AG10803 (cell line): ENCODE measurements at regions not wholly inside any gene's neighbourhood (a gene's known extent, or its start where the extent isn't known, plus 50 kb on each side); places are given as distances from the start of the nearest gene placed in this dataset.
A peak's percentile ranks its signal among the peaks of the same experiment; 100 is the strongest.
"Not testable (repeated sequence)": the region's sequence is repeated elsewhere in the genome, so short reads cannot be mapped to it uniquely, and the experiment has no call there.

ENCODE experiments used
- DNase-seq: peaks from one replicate; pipeline ENCODE4 v3.0.0; 2010; ENCODE audit warnings: low read depth
- H3K4me3 ChIP-seq: 2 replicates; pipeline ENCODE4 v1.5.1; 2011; ENCODE audit warnings: mild to moderate bottlenecking, low read length, control low read depth
- CTCF ChIP-seq: conservative IDR thresholded peaks from 2 replicates; pipeline ENCODE4 v1.5.1; 2011; ENCODE audit warnings: mild to moderate bottlenecking, low read length, control low read depth, inconsistent platforms

- TF ChIP-seq CTCF, result no peak
- no peak for DNase-seq
- no peak overlapping the region for H3K4me3 ChIP-seq
Observed at GRCh38 chr15:87556886-87557285, 699.7 kb downstream of the NTRK3 start.

GRCh38 chr15:87549860-87550259 lies 706.7 kb downstream of the NTRK3 start:
- TF ChIP-seq CTCF, result no peak
- no peak overlapping the region for H3K4me3 ChIP-seq
- DNase-seq, result no peak

- no peak overlapping the region for H3K4me3 ChIP-seq
- no peak for TF ChIP-seq CTCF
- DNase-seq, result no peak
Observed at GRCh38 chr15:87549296-87549695, 707.2 kb downstream of the NTRK3 start.

GRCh38 chr15:87548590-87548989 lies 707.9 kb downstream of the NTRK3 start:
- DNase-seq, H3K4me3 ChIP-seq: not testable (repeated sequence)

- H3K4me3 ChIP-seq, result no peak overlapping the region
- peak; percentile 25 for DNase-seq
- no peak for TF ChIP-seq CTCF
Observed at GRCh38 chr15:87547470-87548181, 708.9 kb downstream of the NTRK3 start.

GRCh38 chr15:87538327-87538834 lies 718.2 kb downstream of the NTRK3 start:
- TF ChIP-seq CTCF, result no peak
- no peak for DNase-seq
- H3K4me3 ChIP-seq, result no peak overlapping the region

GRCh38 chr15:87537295-87537694 lies 719.2 kb downstream of the NTRK3 start:
- DNase-seq, result no peak
- TF ChIP-seq CTCF, result no peak
- no peak overlapping the region for H3K4me3 ChIP-seq

GRCh38 chr15:87533637-87534036 lies 722.9 kb downstream of the NTRK3 start:
- not testable (repeated sequence) for DNase-seq, H3K4me3 ChIP-seq
